H9 (cell line): ENCODE measurements at regions not wholly inside any gene's neighbourhood (a gene's known extent, or its start where the extent isn't known, plus 50 kb on each side); places are given as distances from the start of the nearest gene placed in this dataset.

Experiments used
- DNase-seq: peaks from one replicate; pipeline ENCODE4 v3.0.0-alpha.2; 2017
- H2AFZ ChIP-seq: one replicate; pipeline ENCODE4 v1.6.1; 2013; ENCODE audit warnings: mild to moderate bottlenecking, low read length, control low read depth, moderate library complexity
- H2AK5ac ChIP-seq: 2 replicates; pipeline ENCODE4 v1.6.1; 2013; ENCODE audit warnings: low read length, control low read depth, mixed read lengths; ENCODE audit not compliant: insufficient read length
- H2BK120ac ChIP-seq: one replicate; pipeline ENCODE4 v1.6.1; 2013; ENCODE audit warnings: low read depth, mild to moderate bottlenecking, low read length, control low read depth, inconsistent platforms; ENCODE audit not compliant: poor library complexity, severe bottlenecking
- H2BK12ac ChIP-seq: 2 replicates; pipeline ENCODE4 v1.6.1; 2013; ENCODE audit warnings: low read length, control low read depth, mixed read lengths, low read depth; ENCODE audit not compliant: insufficient read length
- H2BK15ac ChIP-seq: 2 replicates; pipeline ENCODE4 v1.6.1; 2013; ENCODE audit warnings: low read depth, low read length, control low read depth
- H2BK20ac ChIP-seq: one replicate; pipeline ENCODE4 v1.6.1; 2013; ENCODE audit warnings: low read depth, mild to moderate bottlenecking, low read length, control low read depth, inconsistent platforms; ENCODE audit not compliant: poor library complexity, severe bottlenecking
- H2BK5ac ChIP-seq: 2 replicates; pipeline ENCODE4 v1.6.1; 2013; ENCODE audit warnings: low read length, control low read depth, mixed read lengths; ENCODE audit not compliant: insufficient read length
- H3K14ac ChIP-seq: 2 replicates; pipeline ENCODE4 v1.6.1; 2013; ENCODE audit warnings: low read length, control low read depth; ENCODE audit not compliant: insufficient read depth
- H3K18ac ChIP-seq: 2 replicates; pipeline ENCODE4 v1.6.1; 2013; ENCODE audit warnings: low read depth, mild to moderate bottlenecking, mixed read lengths, low read length, control low read depth; ENCODE audit not compliant: insufficient read length
- H3K23ac ChIP-seq: 2 replicates; pipeline ENCODE4 v1.6.1; 2013; ENCODE audit warnings: low read length, control low read depth, mixed read lengths, low read depth; ENCODE audit not compliant: insufficient read length
- H3K23me2 ChIP-seq: 2 replicates; pipeline ENCODE4 v1.6.1; 2013; ENCODE audit warnings: low read depth, mild to moderate bottlenecking, mixed read lengths, low read length, control low read depth; ENCODE audit not compliant: insufficient read length, poor library complexity, severe bottlenecking
- H3K27ac ChIP-seq: 2 replicates; pipeline ENCODE4 v1.5.1; 2013; ENCODE audit warnings: low read length, control low read depth, mixed read lengths, low read depth; ENCODE audit not compliant: insufficient read length
- H3K27me3 ChIP-seq: 2 replicates; pipeline ENCODE4 v1.6.1; 2013; ENCODE audit warnings: low read length, control low read depth, inconsistent platforms; ENCODE audit not compliant: insufficient read depth
- H3K4ac ChIP-seq: 2 replicates; pipeline ENCODE4 v1.6.1; 2013; ENCODE audit warnings: low read depth, mild to moderate bottlenecking, control low read depth, inconsistent platforms, low read length, moderate library complexity
- H3K4me1 ChIP-seq: 2 replicates; pipeline ENCODE4 v1.6.1; 2013; ENCODE audit warnings: low read length, control low read depth, inconsistent platforms; ENCODE audit not compliant: insufficient read depth
- H3K4me2 ChIP-seq: 2 replicates; pipeline ENCODE4 v1.6.1; 2013; ENCODE audit warnings: low read length, control low read depth, mixed read lengths; ENCODE audit not compliant: insufficient read length, insufficient read depth
- H3K56ac ChIP-seq: 2 replicates; pipeline ENCODE4 v1.6.1; 2013; ENCODE audit warnings: low read depth, mild to moderate bottlenecking, mixed read lengths, low read length, control low read depth; ENCODE audit not compliant: insufficient read length
- H3K79me1 ChIP-seq: 2 replicates; pipeline ENCODE4 v1.6.1; 2013; ENCODE audit warnings: low read depth, mild to moderate bottlenecking, moderate library complexity, low read length, control low read depth, inconsistent platforms; ENCODE audit not compliant: insufficient read depth, poor library complexity, severe bottlenecking
- H3K79me2 ChIP-seq: 2 replicates; pipeline ENCODE4 v1.6.1; 2013; ENCODE audit warnings: low read length, control low read depth, inconsistent platforms; ENCODE audit not compliant: insufficient read depth
- H3K9ac ChIP-seq: 2 replicates; pipeline ENCODE4 v1.6.1; 2013; ENCODE audit warnings: low read length, control low read depth, mixed read lengths; ENCODE audit not compliant: insufficient read length; ENCODE audit errors: extremely low read depth
- H3K9me3 ChIP-seq: one replicate; pipeline ENCODE4 v1.6.1; 2013; ENCODE audit warnings: low read depth, low read length, inconsistent platforms; ENCODE audit not compliant: control insufficient read depth
- H3T11ph ChIP-seq: one replicate; pipeline ENCODE4 v1.6.1; 2013; ENCODE audit warnings: mild to moderate bottlenecking, low read length, control low read depth, inconsistent platforms
- H4K20me1 ChIP-seq: one replicate; pipeline ENCODE4 v1.6.1; 2013; ENCODE audit not compliant: control insufficient read depth, insufficient read length, insufficient read depth
- H4K5ac ChIP-seq: 2 replicates; pipeline ENCODE4 v1.6.1; 2013; ENCODE audit warnings: low read depth, mild to moderate bottlenecking, mixed read lengths, low read length, control low read depth; ENCODE audit not compliant: insufficient read length
- H4K8ac ChIP-seq: replicated peaks from 2 replicates; pipeline ENCODE4 v1.6.1; 2013; ENCODE audit warnings: low read length, control low read depth, mixed read lengths, low read depth; ENCODE audit not compliant: insufficient read length
- H4K91ac ChIP-seq: 2 replicates; pipeline ENCODE4 v1.6.1; 2013; ENCODE audit warnings: low read depth, mild to moderate bottlenecking, moderate library complexity, mixed read lengths, low read length, control low read depth; ENCODE audit not compliant: insufficient read length
- H3K27ac Mint-ChIP-seq, 3 experiments: 2 replicates in 2 of 3; 3 replicates in 1 of 3; pipeline ENCODE4 v1.8.0; 2020 to 2021; ENCODE audit warnings: mixed read lengths in 3 of 3, mild to moderate bottlenecking in 1 of 3, moderate library complexity in 1 of 3
- H3K27me3 Mint-ChIP-seq: 2 replicates; pipeline ENCODE4 v1.8.0; 2021; ENCODE audit warnings: low read depth, mild to moderate bottlenecking, moderate library complexity, mixed read lengths
- H3K36me3 Mint-ChIP-seq, 3 experiments: 2 replicates in 2 of 3; 3 replicates in 1 of 3; pipeline ENCODE4 v1.8.0; 2020 to 2021; ENCODE audit warnings: low read depth in 3 of 3, mixed read lengths in 3 of 3; ENCODE audit not compliant: insufficient read depth in 1 of 3
- H3K4me1 Mint-ChIP-seq, 2 experiments: 2 replicates each; pipeline ENCODE4 v1.8.0; 2020; ENCODE audit warnings: mixed read lengths in 2 of 2
- H3K4me3 Mint-ChIP-seq, 2 experiments: 2 replicates in 1 of 2; 3 replicates in 1 of 2; pipeline ENCODE4 v1.8.0; 2020 to 2021; ENCODE audit warnings: mild to moderate bottlenecking in 2 of 2, mixed read lengths in 2 of 2, moderate library complexity in 1 of 2
- H3K9me3 Mint-ChIP-seq, 2 experiments: 2 replicates in 1 of 2; 3 replicates in 1 of 2; pipeline ENCODE4 v1.8.0; 2020; ENCODE audit warnings: mild to moderate bottlenecking in 2 of 2, mixed read lengths in 2 of 2, moderate library complexity in 1 of 2
- WGBS: extraction: QIAGEN DNeasy Blood & Tissue Kit; methylation state at CpG from one replicate; pipeline ENCODE4 v1.1.7; 2013; ENCODE audit warnings: missing lambda C conversion rate, low lambda C conversion rate, mixed read lengths; ENCODE audit not compliant: insufficient read length; ENCODE audit errors: extremely low coverage; 5-methylcytosine and 5-hydroxymethylcytosine counted together
- TF ChIP-seq, protein P1 (sequence below): fragments of 200-600 bp; sonication (generic); conservative IDR thresholded peaks from 3 replicates; pipeline ENCODE4 v1.8.0; 2021; ENCODE audit warnings: antibody characterized with exemption, mild to moderate bottlenecking

DNA sequence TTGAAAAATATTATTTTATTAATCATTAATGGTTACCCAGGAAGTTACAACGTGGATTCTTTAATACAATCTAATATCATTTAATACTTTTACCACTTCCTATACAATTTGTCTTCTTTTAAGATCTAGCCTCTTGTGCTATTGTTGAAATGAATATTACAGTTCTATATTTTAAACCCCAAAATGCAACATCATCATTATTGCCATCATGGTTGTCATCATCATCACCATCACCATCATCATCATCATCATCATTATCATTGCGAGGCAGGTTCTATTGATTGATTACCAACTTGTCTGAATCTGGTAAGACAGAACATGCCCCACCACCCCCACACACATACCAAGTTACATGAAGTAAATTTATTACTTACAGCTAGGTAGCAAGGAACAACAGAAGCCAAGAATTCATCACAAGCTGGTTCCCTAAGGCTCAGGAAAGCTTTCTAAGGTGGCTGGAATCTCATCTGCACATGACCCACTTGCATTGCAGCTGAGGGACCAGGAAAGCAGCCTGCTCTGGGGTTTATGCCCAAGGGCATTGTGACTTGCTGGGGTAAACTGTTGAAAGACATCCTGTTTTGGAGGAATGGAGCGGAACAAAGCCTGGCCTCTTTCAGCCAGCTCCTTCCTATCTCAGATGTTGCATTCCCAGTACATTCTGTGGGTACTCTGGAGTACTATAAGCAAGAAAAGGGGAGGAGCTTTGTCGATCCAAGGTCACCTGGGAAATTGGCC lies 418.1 kb downstream of the PRR16 start:
- H3K4me1 Mint-ChIP-seq, result no peaks in the 10 kb centered on the region
- WGBS, result no CpG with 5 or more reads among the region's 4 CpGs
- H2BK15ac ChIP-seq, result no peak overlapping the region
- H2AFZ ChIP-seq, result no peak overlapping the region
- H3K4me1 ChIP-seq, result no peaks in the 10 kb centered on the region
- no peak overlapping the region for H3T11ph ChIP-seq
- no peak overlapping the region for H3K18ac ChIP-seq
- H3K27me3 Mint-ChIP-seq, result no peaks in the 10 kb centered on the region; the same call in 1 of the 2 replicates
- H3K4ac ChIP-seq, result no peak overlapping the region
- H3K9me3 ChIP-seq, result no peaks in the 10 kb centered on the region
- H3K9me3 Mint-ChIP-seq, result no peaks in the 10 kb centered on the region
- no peaks in the 10 kb centered on the region for H3K79me1 ChIP-seq
- no peak overlapping the region for H2AK5ac ChIP-seq
- H3K36me3 Mint-ChIP-seq, result no peaks in the 10 kb centered on the region
- H4K5ac ChIP-seq, result no peak overlapping the region
- no peaks in the 10 kb centered on the region for H3K23me2 ChIP-seq
- H3K27ac Mint-ChIP-seq, result no peak overlapping the region
- no peak overlapping the region for H3K56ac ChIP-seq
- no peak overlapping the region for H3K4me2 ChIP-seq
- H3K27ac ChIP-seq, result no peak overlapping the region
- no peak overlapping the region for H3K23ac ChIP-seq
- no peak overlapping the region for H3K14ac ChIP-seq
- no peak overlapping the region for H4K8ac ChIP-seq
- H2BK20ac ChIP-seq, result no peak overlapping the region
- H4K20me1 ChIP-seq, result no peaks in the 10 kb centered on the region
- H2BK120ac ChIP-seq, result no peak overlapping the region
- no peak overlapping the region for H2BK5ac ChIP-seq
- H2BK12ac ChIP-seq, result no peak overlapping the region
- H3K27me3 ChIP-seq, result no peaks in the 10 kb centered on the region
- no peaks in the 10 kb centered on the region for H3K79me2 ChIP-seq
- DNase-seq, result no peak
- H4K91ac ChIP-seq, result no peak overlapping the region
- TF ChIP-seq, protein P1, sequence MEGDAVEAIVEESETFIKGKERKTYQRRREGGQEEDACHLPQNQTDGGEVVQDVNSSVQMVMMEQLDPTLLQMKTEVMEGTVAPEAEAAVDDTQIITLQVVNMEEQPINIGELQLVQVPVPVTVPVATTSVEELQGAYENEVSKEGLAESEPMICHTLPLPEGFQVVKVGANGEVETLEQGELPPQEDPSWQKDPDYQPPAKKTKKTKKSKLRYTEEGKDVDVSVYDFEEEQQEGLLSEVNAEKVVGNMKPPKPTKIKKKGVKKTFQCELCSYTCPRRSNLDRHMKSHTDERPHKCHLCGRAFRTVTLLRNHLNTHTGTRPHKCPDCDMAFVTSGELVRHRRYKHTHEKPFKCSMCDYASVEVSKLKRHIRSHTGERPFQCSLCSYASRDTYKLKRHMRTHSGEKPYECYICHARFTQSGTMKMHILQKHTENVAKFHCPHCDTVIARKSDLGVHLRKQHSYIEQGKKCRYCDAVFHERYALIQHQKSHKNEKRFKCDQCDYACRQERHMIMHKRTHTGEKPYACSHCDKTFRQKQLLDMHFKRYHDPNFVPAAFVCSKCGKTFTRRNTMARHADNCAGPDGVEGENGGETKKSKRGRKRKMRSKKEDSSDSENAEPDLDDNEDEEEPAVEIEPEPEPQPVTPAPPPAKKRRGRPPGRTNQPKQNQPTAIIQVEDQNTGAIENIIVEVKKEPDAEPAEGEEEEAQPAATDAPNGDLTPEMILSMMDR, result no peak
- H3K9ac ChIP-seq, result no peak overlapping the region
- H3K4me3 Mint-ChIP-seq, result no peak overlapping the region
